GM13977 (cell line): ENCODE measurements at regions not wholly inside any gene's neighbourhood (a gene's known extent, or its start where the extent isn't known, plus 50 kb on each side); places are given as distances from the start of the nearest gene placed in this dataset.

Experiments used
- DNase-seq: peaks from one replicate; pipeline ENCODE4 v3.0.0; 2012; ENCODE audit warnings: low spot score
- in situ Hi-C: fragments of 300-500 bp; cut with MboI; formaldehyde crosslinking; loops from one replicate; pipeline ENCODE4 v1.12.0; 2022; ENCODE audit warnings: low sequenced_read_pairs, low pct_unique_long_range_greater_than_20kb, mixed read lengths, inconsistent platforms; ENCODE audit not compliant: unreplicated experiment
- TF ChIP-seq, protein P1 (sequence below): IDR thresholded peaks from 2 replicates; pipeline ENCODE4 v1.5.1; 2012; ENCODE audit warnings: mild to moderate bottlenecking, control low read depth; ENCODE audit not compliant: insufficient read depth; ENCODE audit errors: extremely low read depth, missing control alignments

DNA sequence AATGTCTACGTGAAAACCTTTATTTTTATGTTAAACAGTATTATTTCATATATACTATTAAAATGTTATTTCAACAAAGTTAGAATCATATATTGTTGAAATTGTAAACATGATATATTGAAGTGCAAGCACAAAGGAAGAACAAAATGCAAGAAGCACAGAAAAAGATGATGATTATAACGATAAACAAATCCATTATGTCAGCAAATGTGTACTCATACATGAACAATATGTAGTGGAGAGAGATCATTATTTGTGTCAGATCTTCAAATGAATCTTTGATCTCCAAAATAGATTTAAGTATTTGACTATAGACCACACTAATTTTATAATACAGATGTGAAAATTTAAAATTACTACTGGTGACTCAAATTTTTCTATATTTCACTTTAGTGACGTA lies 1104.4 kb upstream of the CRIM1 start:
- in situ Hi-C loops = no loop called here
- DNase-seq = no peak
- TF ChIP-seq, protein P1, sequence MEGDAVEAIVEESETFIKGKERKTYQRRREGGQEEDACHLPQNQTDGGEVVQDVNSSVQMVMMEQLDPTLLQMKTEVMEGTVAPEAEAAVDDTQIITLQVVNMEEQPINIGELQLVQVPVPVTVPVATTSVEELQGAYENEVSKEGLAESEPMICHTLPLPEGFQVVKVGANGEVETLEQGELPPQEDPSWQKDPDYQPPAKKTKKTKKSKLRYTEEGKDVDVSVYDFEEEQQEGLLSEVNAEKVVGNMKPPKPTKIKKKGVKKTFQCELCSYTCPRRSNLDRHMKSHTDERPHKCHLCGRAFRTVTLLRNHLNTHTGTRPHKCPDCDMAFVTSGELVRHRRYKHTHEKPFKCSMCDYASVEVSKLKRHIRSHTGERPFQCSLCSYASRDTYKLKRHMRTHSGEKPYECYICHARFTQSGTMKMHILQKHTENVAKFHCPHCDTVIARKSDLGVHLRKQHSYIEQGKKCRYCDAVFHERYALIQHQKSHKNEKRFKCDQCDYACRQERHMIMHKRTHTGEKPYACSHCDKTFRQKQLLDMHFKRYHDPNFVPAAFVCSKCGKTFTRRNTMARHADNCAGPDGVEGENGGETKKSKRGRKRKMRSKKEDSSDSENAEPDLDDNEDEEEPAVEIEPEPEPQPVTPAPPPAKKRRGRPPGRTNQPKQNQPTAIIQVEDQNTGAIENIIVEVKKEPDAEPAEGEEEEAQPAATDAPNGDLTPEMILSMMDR = no peak

- TF ChIP-seq, protein P1 = no peak
- DNase-seq = no peak
- in situ Hi-C loops = no loop called here
Observed at GRCh38 chr2:35246702-35247101, 1108.9 kb upstream of the CRIM1 start.

DNA sequence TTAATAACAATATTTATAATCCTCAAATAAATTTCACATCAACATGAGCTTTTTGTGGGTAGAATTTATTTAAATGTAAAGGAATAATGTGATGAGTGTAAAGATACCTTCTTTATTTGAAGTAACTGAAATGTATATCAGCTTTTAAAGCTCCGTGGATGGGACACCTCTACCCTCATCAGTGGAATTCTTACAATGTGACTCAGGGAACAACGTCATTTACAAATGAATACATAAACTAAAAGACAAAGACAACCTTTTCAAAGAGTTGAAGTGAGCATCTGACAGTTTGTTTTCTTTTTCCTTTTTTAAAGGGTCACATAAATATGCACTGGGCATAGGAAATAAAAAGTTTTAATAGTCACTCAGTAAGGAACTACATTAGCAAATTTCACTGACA lies 1127.0 kb upstream of the CRIM1 start:
- in situ Hi-C loops = no loop called here
- TF ChIP-seq, protein P1 = no peak
- DNase-seq = no peak

DNA sequence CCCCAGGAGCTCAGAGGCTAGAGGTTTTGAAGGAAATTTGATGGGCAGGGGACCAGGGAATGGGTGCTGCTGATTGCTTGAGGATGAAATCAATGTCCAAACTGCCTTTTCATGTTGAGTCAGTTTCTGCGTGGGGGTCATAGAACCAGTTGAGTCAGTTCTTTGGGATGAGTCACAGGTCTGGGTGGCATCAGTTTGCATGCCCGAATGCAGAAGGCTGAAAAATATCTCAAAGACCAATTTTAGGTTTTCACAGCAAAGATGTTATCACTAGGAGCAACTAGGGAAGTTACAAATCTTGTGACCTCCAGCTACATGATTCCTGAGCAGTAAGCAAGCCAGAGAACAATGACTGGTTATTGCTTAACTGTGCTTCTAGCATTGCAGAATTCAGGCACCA lies 1135.1 kb upstream of the CRIM1 start:
- TF ChIP-seq, protein P1 = no peak
- DNase-seq = no peak
- in situ Hi-C loops = no loop called here

DNA sequence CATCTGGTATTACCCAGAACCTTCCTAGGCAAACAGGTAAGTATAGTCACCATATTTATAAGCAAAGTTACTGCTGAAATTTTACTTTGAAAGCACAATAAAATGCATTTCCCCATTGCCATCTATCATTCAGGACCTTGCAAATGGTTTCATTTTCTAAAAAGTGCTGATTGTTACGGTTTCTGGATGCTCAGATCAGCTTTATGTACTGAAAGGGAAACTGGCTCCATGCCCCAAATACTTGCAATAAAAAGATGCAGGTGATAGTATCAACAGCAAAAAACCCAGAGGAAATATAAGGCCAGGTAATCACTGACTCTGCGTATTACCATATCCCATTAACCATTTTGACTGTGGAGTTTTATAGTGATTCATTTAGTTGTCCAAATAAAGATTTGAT lies 1150.7 kb upstream of the CRIM1 start:
- in situ Hi-C loops = no loop called here
- TF ChIP-seq, protein P1 = no peak
- no peak for DNase-seq

DNA sequence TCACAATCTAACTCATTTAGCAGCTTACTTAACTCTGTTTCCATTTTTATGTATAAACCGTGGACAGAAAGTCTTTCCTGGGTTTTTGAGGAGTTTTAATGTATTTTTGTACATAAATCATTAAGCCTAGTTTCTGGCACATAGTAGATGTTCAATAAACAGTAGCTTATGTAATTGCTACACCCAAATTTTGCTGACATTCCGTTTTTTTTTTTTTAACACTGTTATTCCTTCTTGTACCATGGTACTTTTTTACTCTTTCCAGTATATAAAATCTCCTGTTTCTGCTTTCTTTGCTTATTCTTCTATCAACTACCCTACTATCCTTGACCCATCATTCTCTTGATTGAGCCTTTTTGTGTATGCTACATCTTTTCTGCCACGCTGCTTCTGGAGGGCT lies 1151.3 kb upstream of the CRIM1 start:
- in situ Hi-C loops = no loop called here
- no peak for DNase-seq
- TF ChIP-seq, protein P1 = no peak

DNA sequence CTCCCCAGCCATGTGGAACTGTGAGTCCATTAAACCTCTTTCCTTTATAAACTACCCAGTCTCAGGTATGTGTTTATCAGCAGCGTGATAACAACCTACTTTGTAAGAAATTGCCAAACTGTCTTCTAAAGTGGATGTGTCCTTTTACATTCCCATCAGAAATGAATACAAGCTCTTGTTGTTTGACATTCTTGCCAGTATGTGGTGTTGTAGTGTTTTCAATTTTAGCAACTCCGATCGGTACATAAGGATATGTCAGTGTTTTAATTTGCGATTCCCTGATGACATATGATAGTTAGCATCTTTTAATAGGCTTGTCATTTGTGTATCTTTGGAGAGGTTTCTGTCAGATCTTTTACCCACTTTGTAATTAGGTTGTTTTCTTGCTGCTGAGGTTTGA lies 1156.3 kb upstream of the CRIM1 start:
- in situ Hi-C loops = no loop called here
- DNase-seq = no peak
- TF ChIP-seq, protein P1 = no peak
